ENCODE measurements at regions not wholly inside any gene's neighbourhood (a gene's known extent, or its start where the extent isn't known, plus 50 kb on each side); places are given as distances from the start of the nearest gene placed in this dataset.

- no peak overlapping the region for H3K4me3 ChIP-seq
- WGBS, result 37% methylated on average over 6 of the region's 6 CpGs
- no peaks in the 10 kb centered on the region for H3K36me3 ChIP-seq
- no peak overlapping the region for H3K27ac ChIP-seq
- TF ChIP-seq POLR2AphosphoS5 (IDR thresholded peaks at IDR 0.05) (no peak), POLR2A (IDR thresholded peaks at IDR 0.05) (no peak)
- DNase-seq (ENCODE audit: low spot score in 2 of 2), result no peak
- H3K27me3 ChIP-seq, result no peaks in the 10 kb centered on the region
- no peaks in the 10 kb centered on the region for H3K4me1 ChIP-seq
- no peaks in the 10 kb centered on the region for H3K9me3 ChIP-seq
Measured at GRCh38 chr4:187577941-187578480, 417.6 kb upstream of the ZFP42 start.

DNA sequence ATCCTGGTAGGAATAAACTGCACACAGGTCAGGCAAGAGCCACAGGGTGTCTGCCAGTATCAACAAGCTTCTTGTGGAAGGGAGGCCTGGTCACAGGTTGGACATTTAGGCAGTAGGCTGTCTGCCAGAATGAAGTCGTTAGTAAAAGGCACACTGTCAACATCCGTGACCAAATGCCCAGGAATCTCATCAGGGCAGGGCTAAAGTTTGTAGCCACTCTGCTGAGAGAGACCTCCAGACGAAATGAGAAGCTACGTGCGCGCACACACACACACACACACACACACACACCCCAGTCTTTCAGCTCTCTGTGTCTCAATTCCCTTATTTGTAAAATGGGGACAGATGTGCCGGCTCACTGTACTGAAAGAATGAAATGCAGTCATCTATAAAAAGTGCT, 408.7 kb upstream of the ZFP42 start:
- DNase-seq (ENCODE audit: low spot score in 2 of 2), result no peak
- H3K4me1 ChIP-seq, result no peaks in the 10 kb centered on the region
- no peak overlapping the region for H3K27ac ChIP-seq
- no peaks in the 10 kb centered on the region for H3K9me3 ChIP-seq
- no peak overlapping the region for H3K4me3 ChIP-seq
- WGBS, result 72% methylated on average over 7 of the region's 7 CpGs
- H3K36me3 ChIP-seq, result no peaks in the 10 kb centered on the region
- no peaks in the 10 kb centered on the region for H3K27me3 ChIP-seq
- no peak for TF ChIP-seq EP300 (IDR thresholded peaks at IDR 0.05)
- no peak for TF ChIP-seq POLR2AphosphoS5 (IDR thresholded peaks at IDR 0.05)
- TF ChIP-seq POLR2A (IDR thresholded peaks at IDR 0.05), result no peak
- TF ChIP-seq CTCF (IDR thresholded peaks at IDR 0.05), result no peak

DNA sequence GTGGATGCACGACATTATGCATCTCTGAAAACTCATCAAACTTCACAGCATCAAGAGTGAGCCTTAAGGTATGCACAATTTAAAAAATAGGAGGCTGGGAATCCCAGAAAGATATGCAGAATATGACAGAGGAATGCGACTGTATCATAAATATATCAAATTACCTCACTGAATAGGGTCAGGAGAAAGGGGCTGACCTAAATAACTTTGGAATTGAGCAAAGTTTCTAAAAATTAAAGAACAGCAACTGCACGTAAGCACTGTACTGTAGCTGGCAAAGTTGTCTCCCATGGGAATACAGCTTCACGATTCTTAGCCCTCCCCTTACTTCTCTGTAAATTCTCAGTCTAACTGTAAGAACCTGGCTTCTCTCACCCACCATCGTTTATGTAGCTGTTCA, 397.4 kb upstream of the ZFP42 start:
- WGBS, result 47% methylated on average over 5 of the region's 5 CpGs

DNA sequence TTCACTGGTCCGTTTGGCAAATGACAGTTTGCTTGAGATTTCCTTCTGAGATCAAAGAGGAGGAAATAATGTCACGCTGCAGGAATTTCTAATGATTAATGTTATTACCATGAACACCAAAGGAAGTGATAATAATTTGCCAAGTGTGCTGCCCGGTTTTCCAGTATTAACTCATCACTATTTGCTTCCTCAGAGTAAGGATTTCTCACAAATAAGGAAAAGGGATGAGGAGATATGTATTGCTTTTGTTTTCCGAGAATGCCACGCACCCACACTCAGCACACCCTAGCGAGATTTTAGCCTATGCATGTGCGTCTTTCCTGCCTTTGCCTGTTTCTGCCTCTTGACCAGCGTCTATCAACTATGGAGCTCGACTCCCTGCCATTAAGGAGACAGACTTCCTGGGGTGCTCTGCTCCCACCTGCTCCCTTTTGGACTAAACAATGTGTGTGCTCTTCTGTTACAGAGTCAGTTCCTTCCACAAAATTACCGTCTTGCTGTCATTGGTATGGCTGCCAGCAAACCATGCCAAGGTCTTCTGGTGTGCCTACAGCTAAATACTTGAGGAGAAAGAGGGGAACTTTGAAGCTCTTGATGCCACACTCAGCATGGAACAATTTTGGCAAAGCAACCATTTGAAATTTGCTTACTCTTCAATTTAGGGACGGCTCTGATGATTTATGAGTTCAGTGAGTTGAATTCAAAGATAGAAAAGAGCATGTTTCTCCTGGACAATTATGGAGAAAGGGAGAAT, 393.1 kb upstream of the ZFP42 start:
- Histone ChIP-seq H3K27ac (peak overlapping the region; percentile 6), H3K9me3 (no peaks in the 10 kb centered on the region), H3K4me3 (no peak overlapping the region), H3K4me1 (peaks cover 18% of the 10 kb centered on the region), H3K36me3 (no peaks in the 10 kb centered on the region), H3K27me3 (no peaks in the 10 kb centered on the region)
- no peak for DNase-seq (ENCODE audit: low spot score in 2 of 2)
- 24% methylated on average over 11 of the region's 11 CpGs for WGBS
- TF ChIP-seq EP300 (IDR thresholded peaks at IDR 0.05) (no peak), POLR2AphosphoS5 (IDR thresholded peaks at IDR 0.05) (no peak)

More for the DNA sequence above, 397.4 kb upstream of the ZFP42 start:
- peaks cover 15% of the 10 kb centered on the region for H3K4me1 ChIP-seq
- H3K9me3 ChIP-seq, result no peaks in the 10 kb centered on the region
- no peak for DNase-seq (ENCODE audit: low spot score in 2 of 2)
- H3K27me3 ChIP-seq, result no peaks in the 10 kb centered on the region
- TF ChIP-seq EP300 (IDR thresholded peaks at IDR 0.05), result no peak
- TF ChIP-seq POLR2A (IDR thresholded peaks at IDR 0.05), result no peak
- TF ChIP-seq POLR2AphosphoS5 (IDR thresholded peaks at IDR 0.05), result no peak
- no peaks in the 10 kb centered on the region for H3K36me3 ChIP-seq
- no peak overlapping the region for H3K4me3 ChIP-seq
- no peak overlapping the region for H3K27ac ChIP-seq

GRCh38 chr4:187603093-187604025, 392.2 kb upstream of the ZFP42 start:
- peak overlapping the region; percentile 6 for H3K27ac ChIP-seq
- WGBS, result 61% methylated on average over 5 of the region's 5 CpGs
- H3K27me3 ChIP-seq, result no peaks in the 10 kb centered on the region
- no peak overlapping the region for H3K4me3 ChIP-seq
- H3K36me3 ChIP-seq, result no peaks in the 10 kb centered on the region
- no peak for TF ChIP-seq POLR2A (IDR thresholded peaks at IDR 0.05)
- TF ChIP-seq POLR2AphosphoS5 (IDR thresholded peaks at IDR 0.05), result no peak
- no peak for TF ChIP-seq CTCF (IDR thresholded peaks at IDR 0.05)
- no peak for TF ChIP-seq EP300 (IDR thresholded peaks at IDR 0.05)
- H3K9me3 ChIP-seq, result no peaks in the 10 kb centered on the region
- DNase-seq (ENCODE audit: low spot score in 2 of 2), result no peak
- H3K4me1 ChIP-seq, result peaks cover 18% of the 10 kb centered on the region

DNA sequence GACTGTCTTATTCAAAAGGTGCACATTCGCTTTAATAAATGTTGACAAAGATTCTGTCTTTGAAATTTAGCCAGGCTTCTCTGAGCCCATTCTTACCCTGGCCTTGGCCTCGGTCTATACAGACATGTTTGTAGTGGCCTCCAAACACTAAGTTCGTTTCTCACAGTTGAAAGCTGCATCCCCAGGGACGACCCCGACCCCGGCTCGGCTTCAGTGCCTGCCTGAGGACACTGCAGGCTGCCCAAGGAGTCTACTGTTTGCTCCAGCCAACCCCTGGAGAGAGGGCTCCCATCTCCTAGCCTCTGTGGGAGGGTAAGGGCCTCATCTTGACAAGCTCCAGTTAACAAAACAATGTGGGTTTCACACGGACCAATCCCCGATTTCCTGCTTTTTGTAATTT, 390.6 kb upstream of the ZFP42 start:
- peaks cover 18% of the 10 kb centered on the region for H3K4me1 ChIP-seq
- H3K4me3 ChIP-seq, result no peak overlapping the region
- H3K36me3 ChIP-seq, result no peaks in the 10 kb centered on the region
- no peak for DNase-seq (ENCODE audit: low spot score in 2 of 2)
- H3K27ac ChIP-seq, result no peak overlapping the region
- no peaks in the 10 kb centered on the region for H3K9me3 ChIP-seq
- H3K27me3 ChIP-seq, result no peaks in the 10 kb centered on the region
- WGBS, result 63% methylated on average over 9 of the region's 9 CpGs
- no peak for TF ChIP-seq EP300 (IDR thresholded peaks at IDR 0.05)
- TF ChIP-seq POLR2A (IDR thresholded peaks at IDR 0.05), result no peak
- TF ChIP-seq POLR2AphosphoS5 (IDR thresholded peaks at IDR 0.05), result no peak
- no peak for TF ChIP-seq CTCF (IDR thresholded peaks at IDR 0.05)
